Activated CD4-positive, alpha-beta T cell treated with anti-CD3 and anti-CD28 coated beads, Interleukin-2, Interleukin-6, amounts not matched to agents 100 ng/mL and 50 ng/mL, durations not matched to agents 16 hours and 8 hours (primary cell): ENCODE measurements at regions not wholly inside any gene's neighbourhood (a gene's known extent, or its start where the extent isn't known, plus 50 kb on each side); places are given as distances from the start of the nearest gene placed in this dataset.
"Not testable (repeated sequence)": the region's sequence is repeated elsewhere in the genome, so short reads cannot be mapped to it uniquely, and the experiment has no call there.

Experiments
- DNase-seq: peaks from one replicate; pipeline ENCODE4 v3.0.0-alpha.2; 2020

DNA sequence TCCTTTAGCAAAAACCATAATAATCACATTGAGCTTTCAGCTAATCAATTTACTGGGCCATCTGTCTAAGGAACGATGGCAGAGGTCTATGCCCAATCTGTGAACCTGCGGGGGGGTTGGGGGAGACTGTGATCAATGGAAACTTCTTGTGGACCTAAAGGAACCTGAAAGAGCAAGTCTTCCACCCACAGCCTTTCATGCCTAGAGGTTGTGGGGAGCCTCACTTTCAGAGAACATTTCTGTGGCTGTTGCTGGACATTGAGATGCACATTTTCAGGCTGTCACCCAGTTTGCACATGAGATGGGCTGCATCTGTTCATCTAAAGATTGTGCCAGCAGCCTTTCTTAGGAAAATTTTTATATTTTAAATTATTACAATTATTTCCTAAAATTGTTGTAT lies 310.0 kb upstream of the SPTLC3 start:
- no peak for DNase-seq

DNA sequence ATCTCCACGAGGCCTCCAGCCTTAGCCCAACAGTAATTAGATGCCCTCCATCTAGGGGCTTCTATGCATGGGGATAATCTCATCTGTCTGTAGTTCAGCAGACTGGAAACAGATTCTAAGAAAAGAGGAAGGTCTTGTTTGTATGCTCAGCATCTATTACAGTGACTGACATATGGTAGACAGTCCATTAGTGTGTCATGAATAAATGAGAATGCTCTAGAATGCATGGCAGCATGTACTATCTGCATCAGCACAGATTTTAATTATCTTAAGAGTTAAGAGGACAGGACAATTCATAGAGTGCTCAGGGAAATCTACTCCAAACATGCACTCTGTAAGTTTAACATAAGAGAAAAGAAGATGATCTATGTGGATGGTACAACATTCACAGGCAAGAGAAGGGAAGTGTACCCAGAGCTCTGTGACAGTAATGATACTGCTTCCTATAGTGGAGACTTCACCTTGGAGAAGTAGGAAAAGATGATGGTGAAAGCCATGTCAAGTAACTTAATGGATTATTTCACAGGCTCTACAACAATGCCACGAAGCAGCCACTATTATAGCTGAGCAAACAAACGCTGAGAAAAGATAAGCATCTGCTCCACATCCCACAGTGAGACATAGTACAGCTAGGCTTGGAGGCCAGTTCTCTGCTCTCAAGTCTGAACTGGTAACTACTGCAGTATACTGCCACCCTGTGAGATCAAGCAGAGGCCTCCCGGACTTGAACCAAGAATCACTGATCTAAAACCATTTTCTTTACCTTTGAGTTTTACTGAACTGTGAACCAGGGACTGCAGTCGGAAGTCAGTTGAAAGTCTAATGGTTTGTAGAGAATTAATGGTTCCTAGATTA lies 309.2 kb upstream of the SPTLC3 start:
- no peak for DNase-seq

DNA sequence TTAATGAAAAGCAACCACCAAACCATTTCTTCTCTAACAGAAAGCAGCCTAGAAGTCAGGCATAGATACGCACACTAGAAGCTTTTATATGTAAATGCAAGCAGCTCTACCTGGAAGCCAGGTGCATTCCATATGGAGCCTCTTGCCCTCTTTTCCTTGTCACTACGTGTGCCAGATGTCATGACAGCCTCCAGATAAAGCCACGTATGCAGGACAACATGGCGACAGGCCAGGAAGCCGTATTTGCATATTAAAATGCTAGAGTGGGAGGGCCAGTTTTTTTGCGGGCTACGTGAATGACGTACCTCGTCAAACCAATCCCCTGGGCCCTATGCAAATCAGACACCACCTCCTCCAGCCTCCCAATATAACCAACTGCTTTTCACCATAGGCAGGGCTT lies 308.1 kb upstream of the SPTLC3 start:
- no peak for DNase-seq

DNA sequence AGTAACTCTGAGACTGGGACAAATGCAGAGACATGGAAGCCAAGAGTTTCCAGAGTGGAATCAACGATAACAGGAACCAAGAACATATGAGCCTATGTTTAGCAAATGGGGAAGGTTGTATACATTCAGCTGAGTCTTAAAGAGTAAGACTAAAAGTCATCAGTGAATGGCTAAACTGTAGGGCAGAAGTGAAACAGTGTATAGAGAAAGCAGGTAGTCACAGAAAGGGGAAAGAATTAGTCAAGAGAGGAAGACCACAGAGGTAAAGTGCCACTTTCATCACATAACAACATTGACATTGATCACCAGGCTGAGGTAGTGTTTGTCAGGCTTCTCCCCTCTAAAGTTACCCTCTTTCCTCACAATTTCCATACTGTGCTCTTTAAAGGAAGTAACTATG lies 306.5 kb upstream of the SPTLC3 start:
- no peak for DNase-seq

DNA sequence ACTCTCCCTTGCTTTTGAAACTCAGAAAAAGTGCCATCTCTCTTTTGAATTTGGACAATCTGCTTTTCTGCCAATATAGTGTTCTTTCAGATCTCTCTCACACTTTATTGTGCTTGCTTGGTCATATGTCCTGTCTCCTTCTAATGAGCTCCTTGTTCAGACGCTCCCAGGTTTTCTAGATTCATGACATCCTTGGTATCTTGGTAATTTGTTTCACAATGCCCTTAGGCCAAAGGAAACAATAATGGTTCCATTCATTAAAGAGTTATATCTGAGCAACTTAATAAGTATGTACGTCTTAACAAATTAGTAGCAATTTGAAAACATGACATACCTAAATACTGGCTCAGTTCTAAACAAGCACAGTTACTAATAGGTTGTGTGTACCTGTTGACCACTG lies 293.4 kb upstream of the SPTLC3 start:
- no peak for DNase-seq

- DNase-seq = no peak
These were observed 292.6 kb upstream of the SPTLC3 start for GRCh38 chr20:12715991-12716680.

GRCh38 chr20:12717061-12717460 lies 291.7 kb upstream of the SPTLC3 start:
- no peak for DNase-seq

GRCh38 chr20:12718619-12719018 lies 290.2 kb upstream of the SPTLC3 start:
- DNase-seq = no peak

DNA sequence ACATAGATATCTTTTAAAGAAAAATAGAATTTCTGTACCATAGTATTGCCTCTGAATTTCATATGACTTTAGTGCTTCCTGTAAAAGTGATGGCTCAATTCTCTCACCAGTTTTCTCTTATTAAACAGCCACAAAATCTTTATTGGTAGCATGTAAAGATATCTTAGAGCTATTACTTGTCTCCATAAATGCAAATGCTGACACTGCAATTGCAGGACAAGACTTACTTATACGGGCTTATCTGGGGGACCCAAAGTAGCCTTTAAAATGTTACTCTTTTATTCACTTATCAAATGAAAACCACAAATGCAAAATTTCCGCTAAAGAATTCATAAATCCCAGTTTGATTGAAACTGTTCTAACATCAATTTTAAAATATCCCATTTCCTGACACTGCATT lies 287.1 kb upstream of the SPTLC3 start:
- no peak for DNase-seq

GRCh38 chr20:12722091-12722490 lies 286.7 kb upstream of the SPTLC3 start:
- no peak for DNase-seq

GRCh38 chr20:12723811-12724210 lies 285.0 kb upstream of the SPTLC3 start:
- no peak for DNase-seq

GRCh38 chr20:12728782-12729181 lies 280.0 kb upstream of the SPTLC3 start:
- DNase-seq = no peak

GRCh38 chr20:12729326-12729725 lies 279.4 kb upstream of the SPTLC3 start:
- DNase-seq = no peak

- DNase-seq = no peak
These were observed 275.0 kb upstream of the SPTLC3 start for GRCh38 chr20:12733811-12734210.

DNA sequence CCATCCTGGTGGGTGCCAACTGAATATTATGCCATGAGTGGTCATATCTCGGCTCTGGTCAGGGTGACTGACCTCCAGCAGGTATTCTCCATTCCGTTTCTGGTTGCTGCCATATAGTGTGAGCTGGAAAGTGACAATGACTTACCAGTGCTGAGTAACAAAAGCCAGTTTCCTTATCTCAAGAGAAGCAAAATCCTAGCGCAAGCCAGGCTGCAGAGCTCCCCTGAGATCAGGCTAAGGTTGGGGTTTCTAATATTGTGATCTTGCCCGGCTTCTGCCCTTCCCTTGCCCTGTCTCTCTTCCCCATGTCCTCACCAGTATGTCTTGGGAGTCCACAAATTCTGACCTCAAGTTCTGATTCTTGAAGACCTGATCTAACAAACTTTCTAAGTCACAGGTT lies 271.3 kb upstream of the SPTLC3 start:
- DNase-seq = no peak

DNA sequence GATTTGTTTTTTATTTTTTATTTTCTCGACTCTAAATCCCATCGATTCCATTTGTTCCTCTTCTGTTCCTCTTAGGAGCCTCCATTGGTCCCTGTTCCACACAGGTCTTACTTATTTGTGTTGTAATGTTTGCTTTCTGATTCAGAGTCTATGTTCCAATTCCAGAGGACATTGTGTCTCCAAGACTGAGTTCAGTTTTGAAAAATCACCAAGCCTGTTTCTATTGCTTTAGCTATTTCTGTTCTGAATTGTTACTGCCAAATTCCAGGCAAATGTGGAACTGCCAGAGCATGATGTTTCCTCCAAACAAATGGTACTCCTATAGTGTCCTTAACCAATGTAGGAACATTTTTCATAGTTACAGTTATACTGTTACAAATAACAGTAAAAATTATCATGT lies 270.9 kb upstream of the SPTLC3 start:
- DNase-seq = no peak

DNA sequence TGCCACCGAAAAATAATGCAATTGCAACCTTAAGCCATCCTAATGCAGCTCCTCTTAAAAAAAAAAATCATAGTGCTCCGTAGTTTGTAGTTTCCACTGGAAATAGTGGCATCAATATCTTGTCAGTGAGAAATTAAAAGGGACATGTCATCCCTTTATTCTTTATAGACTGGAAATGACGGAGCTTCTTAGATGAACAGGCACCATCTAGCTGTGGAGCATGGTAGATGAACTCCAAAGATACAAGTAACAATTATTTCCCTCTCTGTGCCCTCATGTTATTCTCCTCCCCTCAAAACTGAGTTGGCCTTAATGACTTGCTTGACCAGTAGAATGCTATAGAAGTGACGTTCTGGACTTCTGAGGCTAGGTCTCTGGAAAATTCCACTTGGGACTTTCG lies 268.1 kb upstream of the SPTLC3 start:
- DNase-seq = no peak

- DNase-seq = no peak
These were observed 264.7 kb upstream of the SPTLC3 start for GRCh38 chr20:12744037-12744436.

GRCh38 chr20:12748359-12748994 lies 260.3 kb upstream of the SPTLC3 start:
- no peak for DNase-seq

DNA sequence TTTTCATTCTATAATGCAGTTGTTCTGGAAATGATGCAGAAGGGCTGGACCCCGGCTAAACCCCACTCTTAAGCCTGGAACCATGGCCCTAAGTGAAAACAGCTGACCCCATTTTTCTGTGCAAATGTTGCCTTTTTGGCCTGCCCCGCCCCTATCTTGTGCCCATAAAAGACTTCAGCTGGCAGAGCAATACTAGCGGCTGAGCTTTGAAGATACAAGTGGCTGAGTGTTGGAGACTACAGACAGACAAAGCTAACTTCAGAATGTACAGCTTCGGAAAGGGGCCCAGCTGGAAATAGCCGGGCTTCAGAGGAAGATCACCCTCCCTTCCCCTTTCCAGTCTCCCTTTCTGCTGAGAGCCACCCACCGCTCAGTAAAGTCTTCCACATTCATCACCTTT lies 258.6 kb upstream of the SPTLC3 start:
- DNase-seq = no peak

DNA sequence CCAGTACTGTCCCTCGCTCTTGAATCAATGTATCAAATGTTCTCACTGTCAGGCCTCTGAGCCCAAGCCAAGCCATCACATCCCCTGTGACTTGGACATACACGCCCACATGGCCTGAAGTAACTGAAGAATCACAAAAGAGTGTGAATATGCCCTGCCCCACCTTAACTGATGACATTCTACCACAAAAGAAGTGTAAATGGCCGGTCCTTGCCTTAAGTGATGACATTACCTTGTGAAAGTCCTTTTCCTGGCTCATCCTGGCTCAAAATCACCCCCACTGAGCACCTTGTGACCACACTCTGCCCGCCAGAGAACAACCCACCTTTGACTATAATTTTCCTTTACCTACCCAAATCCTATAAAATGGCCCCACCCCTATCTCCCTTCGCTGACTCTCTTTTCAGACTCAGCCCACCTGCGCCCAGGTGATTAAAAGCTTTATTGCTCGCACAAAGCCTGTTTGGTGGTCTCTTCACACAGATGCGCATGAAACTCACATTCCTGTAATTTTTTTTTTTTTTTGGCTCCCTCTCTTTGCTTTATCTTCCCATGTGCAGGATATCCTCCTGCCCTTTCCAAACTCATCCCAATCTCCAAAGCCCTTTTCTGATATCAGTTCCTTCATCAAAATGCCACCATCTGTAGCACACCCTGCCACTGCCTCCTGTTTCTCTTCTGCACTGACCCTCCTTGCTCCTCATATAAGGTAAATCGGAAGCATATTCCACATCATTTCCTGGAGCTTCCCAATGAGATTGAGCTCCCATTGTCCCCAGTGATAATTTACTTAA lies 255.7 kb upstream of the SPTLC3 start:
- DNase-seq = not testable (repeated sequence)

DNA sequence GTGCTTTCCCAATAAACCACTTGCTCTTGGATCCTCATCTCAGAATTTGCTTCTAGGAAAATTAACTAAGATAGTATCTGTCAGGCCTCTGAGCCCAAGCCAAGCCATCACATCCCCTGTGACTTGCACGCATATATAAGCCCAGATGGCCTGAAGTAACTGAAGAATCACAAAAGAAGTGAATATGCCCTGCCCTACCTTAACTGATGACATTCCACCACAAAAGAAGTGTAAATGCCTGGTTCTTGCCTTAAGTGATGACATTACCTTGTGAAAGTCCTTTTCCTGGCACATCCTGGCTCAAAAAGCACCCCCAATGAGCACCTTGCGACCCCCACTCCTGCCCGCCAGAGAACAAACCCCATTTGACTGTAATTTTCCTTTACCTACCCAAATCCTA lies 255.0 kb upstream of the SPTLC3 start:
- DNase-seq = not testable (repeated sequence)

DNA sequence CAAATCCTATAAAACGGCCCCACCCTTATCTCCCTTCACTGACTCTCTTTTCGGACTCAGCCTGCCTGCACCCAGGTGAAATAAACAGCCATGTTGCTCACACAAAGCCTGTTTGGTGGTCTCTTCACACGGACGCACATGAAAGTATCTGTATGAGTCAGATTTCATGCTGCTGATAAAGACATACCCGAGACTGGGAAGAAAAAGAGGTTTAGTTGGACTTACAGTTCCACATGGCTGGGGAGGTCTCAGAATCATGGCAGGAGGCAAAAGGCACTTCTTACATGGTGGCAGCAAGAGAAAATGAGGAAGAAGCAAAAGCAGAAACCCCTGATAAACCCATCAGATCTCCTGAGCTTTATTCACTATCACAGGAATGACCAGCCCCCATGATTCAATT lies 249.3 kb upstream of the SPTLC3 start:
- DNase-seq = not testable (repeated sequence)
